ENCODE measurements at regions not wholly inside any gene's neighbourhood (a gene's known extent, or its start where the extent isn't known, plus 50 kb on each side); places are given as distances from the start of the nearest gene placed in this dataset.

DNA sequence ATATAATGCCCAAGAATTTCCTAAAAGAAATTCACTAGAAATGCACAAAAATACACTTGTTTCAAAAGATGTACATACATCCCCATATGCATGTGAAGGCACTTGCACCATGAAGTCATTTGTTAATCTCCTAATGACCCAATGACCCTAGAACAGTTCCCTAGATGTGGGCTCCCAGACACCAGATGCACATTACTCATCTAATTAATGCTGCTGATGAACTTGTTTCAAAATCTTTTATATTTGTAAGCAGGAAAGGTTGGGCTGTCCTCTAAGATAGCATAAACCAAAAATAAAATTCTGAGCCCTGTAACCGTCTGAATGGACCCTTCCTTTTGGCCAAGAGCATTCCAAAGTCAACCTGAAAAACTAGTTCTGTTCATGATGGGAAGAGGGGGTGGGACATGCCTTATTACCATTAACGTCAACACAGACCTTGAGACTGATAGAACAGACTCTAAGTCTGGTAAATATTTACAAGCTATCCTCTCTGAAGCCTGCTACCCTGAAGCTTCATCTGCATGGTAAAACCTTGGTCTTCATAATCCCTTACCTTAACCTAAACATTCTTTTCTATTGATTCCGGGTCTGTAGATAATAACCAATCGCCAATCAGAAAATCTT, 91.0 kb upstream of the DAPK1 start:
- TF ChIP-seq, protein P1, sequence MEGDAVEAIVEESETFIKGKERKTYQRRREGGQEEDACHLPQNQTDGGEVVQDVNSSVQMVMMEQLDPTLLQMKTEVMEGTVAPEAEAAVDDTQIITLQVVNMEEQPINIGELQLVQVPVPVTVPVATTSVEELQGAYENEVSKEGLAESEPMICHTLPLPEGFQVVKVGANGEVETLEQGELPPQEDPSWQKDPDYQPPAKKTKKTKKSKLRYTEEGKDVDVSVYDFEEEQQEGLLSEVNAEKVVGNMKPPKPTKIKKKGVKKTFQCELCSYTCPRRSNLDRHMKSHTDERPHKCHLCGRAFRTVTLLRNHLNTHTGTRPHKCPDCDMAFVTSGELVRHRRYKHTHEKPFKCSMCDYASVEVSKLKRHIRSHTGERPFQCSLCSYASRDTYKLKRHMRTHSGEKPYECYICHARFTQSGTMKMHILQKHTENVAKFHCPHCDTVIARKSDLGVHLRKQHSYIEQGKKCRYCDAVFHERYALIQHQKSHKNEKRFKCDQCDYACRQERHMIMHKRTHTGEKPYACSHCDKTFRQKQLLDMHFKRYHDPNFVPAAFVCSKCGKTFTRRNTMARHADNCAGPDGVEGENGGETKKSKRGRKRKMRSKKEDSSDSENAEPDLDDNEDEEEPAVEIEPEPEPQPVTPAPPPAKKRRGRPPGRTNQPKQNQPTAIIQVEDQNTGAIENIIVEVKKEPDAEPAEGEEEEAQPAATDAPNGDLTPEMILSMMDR (IDR thresholded peaks at IDR 0.05) = no peak
- no peak for TF ChIP-seq POLR2A (IDR thresholded peaks at IDR 0.05)

Measured in heart left ventricle (tissue), 13 donors.